AG04450 (cell line): ENCODE measurements at regions not wholly inside any gene's neighbourhood (a gene's known extent, or its start where the extent isn't known, plus 50 kb on each side); places are given as distances from the start of the nearest gene placed in this dataset.

ENCODE experiments used
- CTCF ChIA-PET: fragments of 300-600, 350-600 bp; formaldehyde crosslinking; extraction: SDS; loops from one replicate; lab custom pipeline; 2022; ENCODE audit warnings: antibody characterized with exemption, inconsistent platforms; lab: Charles Lee
- POLR2A ChIA-PET: fragments of 350-600 bp; formaldehyde crosslinking; extraction: SDS; loops from one replicate; lab custom pipeline; 2021; ENCODE audit warnings: antibody characterized with exemption, inconsistent platforms; lab: Yijun Ruan, JAX
- DNase-seq: peaks from one replicate; pipeline ENCODE4 v3.0.0-alpha.2; 2011; ENCODE audit warnings: low read depth, low spot score
- H3K27ac ChIP-seq: one replicate; pipeline ENCODE4 v1.5.1; 2012; ENCODE audit warnings: low read depth, low read length, control low read depth
- H3K27me3 ChIP-seq: one replicate; pipeline ENCODE4 v1.6.0; 2012; ENCODE audit warnings: low read length; ENCODE audit not compliant: control insufficient read depth, insufficient read depth
- H3K4me3 ChIP-seq: 2 replicates; pipeline ENCODE4 v1.5.1; 2011; ENCODE audit warnings: mild to moderate bottlenecking, low read depth, low read length, control low read depth
- H3K9me3 ChIP-seq: 2 replicates; pipeline ENCODE4 v1.5.1; 2012; ENCODE audit warnings: low read length; ENCODE audit not compliant: control insufficient read depth, insufficient read depth
- TF ChIP-seq, protein P1 (sequence below): IDR thresholded peaks from 2 replicates; pipeline ENCODE4 v1.5.1; 2011; ENCODE audit warnings: low read depth, low read length, control low read depth, inconsistent platforms

DNA sequence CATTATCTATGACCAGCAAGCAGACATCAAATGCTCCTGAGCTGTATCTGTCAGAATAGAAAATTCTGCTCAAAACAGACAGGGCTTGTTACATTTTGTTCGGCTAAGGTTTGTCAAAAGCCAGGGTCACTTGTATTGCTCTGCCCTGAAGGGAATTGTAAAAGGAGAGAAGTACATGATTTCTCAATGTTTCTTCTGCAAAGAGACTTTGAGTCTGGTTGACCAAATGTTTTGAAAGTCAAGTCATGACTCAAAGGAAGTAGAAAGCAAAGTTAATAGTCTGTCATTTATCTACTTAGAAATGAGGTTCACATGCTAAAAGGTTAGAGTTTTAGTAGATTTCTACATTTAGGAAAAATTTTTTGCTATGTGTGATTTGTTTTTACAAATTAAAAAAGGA lies 1624.1 kb upstream of the ZEB2 start:
- POLR2A ChIA-PET: no interaction called here
- no peak for DNase-seq
- CTCF ChIA-PET: no interaction called here
- Histone ChIP-seq H3K27me3 (no peaks in the 10 kb centered on the region), H3K4me3 (no peak overlapping the region), H3K27ac (no peak overlapping the region), H3K9me3 (no peaks in the 10 kb centered on the region)
- TF ChIP-seq, protein P1, sequence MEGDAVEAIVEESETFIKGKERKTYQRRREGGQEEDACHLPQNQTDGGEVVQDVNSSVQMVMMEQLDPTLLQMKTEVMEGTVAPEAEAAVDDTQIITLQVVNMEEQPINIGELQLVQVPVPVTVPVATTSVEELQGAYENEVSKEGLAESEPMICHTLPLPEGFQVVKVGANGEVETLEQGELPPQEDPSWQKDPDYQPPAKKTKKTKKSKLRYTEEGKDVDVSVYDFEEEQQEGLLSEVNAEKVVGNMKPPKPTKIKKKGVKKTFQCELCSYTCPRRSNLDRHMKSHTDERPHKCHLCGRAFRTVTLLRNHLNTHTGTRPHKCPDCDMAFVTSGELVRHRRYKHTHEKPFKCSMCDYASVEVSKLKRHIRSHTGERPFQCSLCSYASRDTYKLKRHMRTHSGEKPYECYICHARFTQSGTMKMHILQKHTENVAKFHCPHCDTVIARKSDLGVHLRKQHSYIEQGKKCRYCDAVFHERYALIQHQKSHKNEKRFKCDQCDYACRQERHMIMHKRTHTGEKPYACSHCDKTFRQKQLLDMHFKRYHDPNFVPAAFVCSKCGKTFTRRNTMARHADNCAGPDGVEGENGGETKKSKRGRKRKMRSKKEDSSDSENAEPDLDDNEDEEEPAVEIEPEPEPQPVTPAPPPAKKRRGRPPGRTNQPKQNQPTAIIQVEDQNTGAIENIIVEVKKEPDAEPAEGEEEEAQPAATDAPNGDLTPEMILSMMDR: no peak

DNA sequence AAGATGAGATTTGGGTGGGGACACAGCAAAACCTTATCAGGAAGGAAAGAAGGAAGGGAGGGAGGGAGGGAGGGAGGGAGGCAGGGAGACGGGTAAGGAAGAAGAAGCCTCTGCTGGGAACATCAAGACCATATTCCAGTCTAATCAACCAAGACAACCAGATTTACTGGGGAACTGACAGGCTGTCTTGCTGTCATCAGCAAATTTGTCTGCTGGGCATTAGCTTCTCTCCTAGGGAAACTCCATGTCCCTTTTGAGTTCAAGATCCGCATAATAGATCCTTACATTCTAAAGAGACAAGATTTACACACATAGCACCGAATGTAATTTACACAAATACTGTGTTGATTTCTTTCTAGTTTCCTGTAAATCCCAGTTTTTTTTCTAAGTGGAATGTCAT lies 1618.9 kb upstream of the ZEB2 start:
- ChIA-PET CTCF (no interaction called here), POLR2A (no interaction called here)

DNA sequence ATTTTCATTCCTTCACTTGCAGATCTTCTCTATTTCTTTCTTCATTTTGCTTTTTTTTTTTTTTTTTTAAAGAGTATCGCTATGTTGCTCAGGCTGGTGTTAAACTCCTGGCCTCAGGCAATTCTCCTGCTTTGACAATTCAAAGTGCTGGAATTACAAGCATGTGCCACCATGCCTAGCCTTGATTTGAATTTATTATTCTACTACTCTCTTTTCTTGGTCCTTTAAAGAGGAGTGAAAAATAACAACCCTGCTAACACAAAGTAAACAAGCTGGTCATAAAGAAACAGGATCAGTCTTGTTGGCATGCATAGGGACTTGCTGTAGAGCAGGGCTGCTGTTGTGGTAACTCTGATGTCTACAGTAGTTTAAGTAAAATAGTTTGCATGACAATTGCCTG lies 1615.3 kb upstream of the ZEB2 start:
- Histone ChIP-seq H3K9me3 (no peaks in the 10 kb centered on the region), H3K27me3 (no peaks in the 10 kb centered on the region), H3K4me3 (no peak overlapping the region), H3K27ac (no peak overlapping the region)
- TF ChIP-seq, protein P1: no peak
- no peak for DNase-seq
- ChIA-PET CTCF (interaction anchor here (0.7 kb wide), 1 partner anchor 388 kb away, joined by 8 read pairs; no protein-coding TSS in a partner anchor), POLR2A (interaction anchor here (0.6 kb wide), 1 partner anchor 110 kb away, joined by 4 read pairs; no protein-coding TSS in a partner anchor)

More for the DNA sequence above, 1618.9 kb upstream of the ZEB2 start:
- no peak for DNase-seq
- Histone ChIP-seq H3K4me3 (no peak overlapping the region), H3K27me3 (no peaks in the 10 kb centered on the region), H3K9me3 (no peaks in the 10 kb centered on the region), H3K27ac (no peak overlapping the region)
- TF ChIP-seq, protein P1: no peak

DNA sequence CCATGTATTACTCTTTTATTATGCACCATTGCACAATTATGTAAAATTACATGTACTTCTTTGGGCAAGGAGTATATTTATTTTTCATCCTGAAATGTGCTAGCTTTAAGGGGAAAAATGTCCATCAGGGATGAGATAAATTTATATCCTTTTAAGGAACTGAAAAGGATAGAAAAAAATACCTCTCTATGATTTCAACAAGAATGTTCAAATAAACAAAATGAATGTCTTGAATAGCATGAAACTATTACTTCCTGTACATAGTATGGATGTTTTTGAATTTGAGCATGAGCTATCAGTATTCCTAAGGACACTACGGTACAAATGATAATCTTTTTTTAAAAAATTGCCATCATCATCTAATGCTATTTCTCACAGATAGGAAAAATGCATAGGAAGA lies 1611.9 kb upstream of the ZEB2 start:
- TF ChIP-seq, protein P1: no peak
- ChIA-PET POLR2A (no interaction called here), CTCF (no interaction called here)
- Histone ChIP-seq H3K27me3 (no peaks in the 10 kb centered on the region), H3K4me3 (no peak overlapping the region), H3K9me3 (no peaks in the 10 kb centered on the region), H3K27ac (no peak overlapping the region)
- DNase-seq: no peak

- TF ChIP-seq, protein P1: no peak
- no peaks in the 10 kb centered on the region for H3K27me3 ChIP-seq
- no peak overlapping the region for H3K4me3 ChIP-seq
- POLR2A ChIA-PET: no interaction called here
- CTCF ChIA-PET: no interaction called here
- H3K27ac ChIP-seq: no peak overlapping the region
- DNase-seq: no peak
- H3K9me3 ChIP-seq: no peaks in the 10 kb centered on the region
These were observed 1611.1 kb upstream of the ZEB2 start for GRCh38 chr2:146131048-146131447.
